ENCODE measurements at regions not wholly inside any gene's neighbourhood (a gene's known extent, or its start where the extent isn't known, plus 50 kb on each side); places are given as distances from the start of the nearest gene placed in this dataset.

DNA sequence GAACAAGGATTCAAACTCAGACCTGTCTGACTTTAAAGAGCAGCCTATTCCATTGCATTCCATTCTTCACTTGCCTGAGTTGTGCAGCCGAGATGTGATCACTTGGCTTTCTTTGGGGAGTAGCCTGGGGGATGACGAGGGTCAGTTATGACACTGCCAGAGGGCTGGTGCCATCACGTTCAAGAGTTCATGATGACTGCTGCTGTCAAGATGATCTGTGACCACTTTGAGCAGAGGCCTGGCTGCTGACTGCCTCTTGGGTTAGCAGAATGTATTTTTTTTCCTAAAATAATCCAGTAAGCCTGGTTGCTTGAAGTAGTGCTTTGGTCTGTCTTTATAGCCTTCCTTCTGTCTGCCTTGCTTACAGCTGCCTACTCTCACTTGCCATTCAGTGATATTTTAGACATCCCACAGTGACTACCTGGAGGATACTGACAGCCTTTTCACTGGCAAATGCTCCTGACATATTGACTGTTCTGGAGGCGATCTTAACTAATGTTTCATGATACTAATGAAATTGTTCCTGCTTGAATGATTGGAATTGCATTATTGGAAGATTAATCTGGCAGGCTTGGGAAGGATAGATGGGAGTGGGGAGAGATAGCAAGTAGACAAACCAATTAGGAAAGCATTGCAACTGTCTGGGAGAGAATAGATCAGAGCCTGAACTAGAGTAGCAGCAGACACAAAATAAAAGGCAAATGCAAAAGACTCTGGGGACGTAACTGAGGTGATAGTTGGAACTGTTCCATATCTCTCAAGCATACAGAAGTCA, 221.6 kb upstream of the LCORL start:
- Histone ChIP-seq H3K27me3 (ENCODE audit: insufficient read depth, low read length) (no peaks in the 10 kb centered on the region), H3K4me1 (ENCODE audit: control insufficient read depth, insufficient read depth, low read length, unreplicated experiment) (no peaks in the 10 kb centered on the region), H2AFZ (ENCODE audit: low read length, unreplicated experiment) (no peak overlapping the region)

DNA sequence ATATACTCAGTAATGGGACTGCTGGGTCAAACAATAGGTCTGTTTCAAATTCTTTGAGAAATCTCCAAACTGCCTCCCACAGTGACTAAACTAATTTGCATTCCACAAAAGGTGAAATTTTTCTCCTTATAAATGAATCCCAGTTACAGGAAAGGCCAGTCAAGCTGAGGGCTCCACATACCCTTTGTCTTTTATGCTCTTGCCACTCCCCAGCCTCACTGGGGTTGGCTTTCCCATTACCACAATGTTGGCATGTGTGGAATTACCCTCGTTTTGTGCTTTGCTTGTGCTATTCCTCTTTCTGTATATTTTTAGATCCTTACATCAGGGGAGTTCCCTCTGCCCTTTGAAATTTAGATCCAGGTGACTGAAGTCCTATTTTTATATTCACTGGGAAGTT, 220.2 kb upstream of the LCORL start:
- no peak overlapping the region for H3K4me3 ChIP-seq (ENCODE audit: low read depth, low read length)
- no peak overlapping the region for H3K27ac ChIP-seq (ENCODE audit: low read depth, low read length)
- no peak overlapping the region for H2AFZ ChIP-seq (ENCODE audit: low read length, unreplicated experiment)
- H3K79me2 ChIP-seq (ENCODE audit: control insufficient read depth, insufficient read depth, low read length, unreplicated experiment) = no peaks in the 10 kb centered on the region
- H3K4me1 ChIP-seq (ENCODE audit: control insufficient read depth, insufficient read depth, low read length, unreplicated experiment) = no peaks in the 10 kb centered on the region
- no peaks in the 10 kb centered on the region for H3K36me3 ChIP-seq (ENCODE audit: insufficient read depth, low read length)
- no peaks in the 10 kb centered on the region for H3K27me3 ChIP-seq (ENCODE audit: insufficient read depth, low read length)

More for the DNA sequence above, 221.6 kb upstream of the LCORL start:
- Histone ChIP-seq H3K27ac (ENCODE audit: low read depth, low read length) (no peak overlapping the region), H3K36me3 (ENCODE audit: insufficient read depth, low read length) (no peaks in the 10 kb centered on the region), H3K4me3 (ENCODE audit: low read depth, low read length) (no peak overlapping the region), H3K79me2 (ENCODE audit: control insufficient read depth, insufficient read depth, low read length, unreplicated experiment) (no peaks in the 10 kb centered on the region)

DNA sequence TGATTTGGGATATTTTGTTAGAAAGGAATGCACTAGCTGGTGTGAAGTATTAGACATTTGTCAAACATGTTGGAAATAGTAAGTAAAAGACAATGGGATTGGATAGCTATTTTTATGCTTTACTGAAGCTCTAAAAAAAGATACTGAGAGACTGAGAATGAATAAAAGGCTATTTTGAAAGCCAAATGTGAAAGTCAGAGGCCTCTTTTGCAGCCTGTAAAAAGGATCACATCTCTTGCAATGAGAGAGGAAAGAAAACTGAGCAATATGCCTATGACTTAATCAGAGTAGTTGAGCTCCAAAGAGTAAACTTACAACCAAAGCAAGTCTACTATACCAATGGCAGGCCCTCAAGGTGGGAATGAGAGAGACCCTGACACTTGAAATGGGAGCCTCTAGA, 212.6 kb upstream of the LCORL start:
- Histone ChIP-seq H3K79me2 (ENCODE audit: control insufficient read depth, insufficient read depth, low read length, unreplicated experiment) (no peaks in the 10 kb centered on the region), H3K27ac (ENCODE audit: low read depth, low read length) (no peak overlapping the region), H3K36me3 (ENCODE audit: insufficient read depth, low read length) (no peaks in the 10 kb centered on the region), H2AFZ (ENCODE audit: low read length, unreplicated experiment) (no peak overlapping the region), H3K4me1 (ENCODE audit: control insufficient read depth, insufficient read depth, low read length, unreplicated experiment) (no peaks in the 10 kb centered on the region), H3K4me3 (ENCODE audit: low read depth, low read length) (no peak overlapping the region), H3K27me3 (ENCODE audit: insufficient read depth, low read length) (no peaks in the 10 kb centered on the region)

DNA sequence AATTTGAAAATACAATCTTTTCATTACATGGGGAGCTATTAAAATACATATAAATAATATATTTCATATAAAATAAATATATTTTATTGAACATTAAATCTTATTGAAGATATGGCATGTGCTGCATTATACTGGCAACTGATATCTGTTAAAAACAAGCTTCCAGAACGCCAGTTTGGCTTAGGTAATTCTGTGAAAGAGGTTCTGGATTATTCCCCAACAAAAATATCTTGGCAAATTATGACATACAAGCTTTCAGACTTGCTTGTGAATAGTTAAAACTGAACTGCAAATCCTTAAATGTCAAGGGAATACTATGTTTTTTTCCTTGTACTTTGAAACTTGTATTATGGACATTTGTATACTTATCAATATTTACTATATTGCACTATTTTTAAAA, 210.2 kb upstream of the LCORL start:
- H2AFZ ChIP-seq (ENCODE audit: low read length, unreplicated experiment) = no peak overlapping the region
- H3K36me3 ChIP-seq (ENCODE audit: insufficient read depth, low read length) = no peaks in the 10 kb centered on the region
- H3K4me1 ChIP-seq (ENCODE audit: control insufficient read depth, insufficient read depth, low read length, unreplicated experiment) = no peaks in the 10 kb centered on the region
- no peaks in the 10 kb centered on the region for H3K27me3 ChIP-seq (ENCODE audit: insufficient read depth, low read length)
- no peak overlapping the region for H3K4me3 ChIP-seq (ENCODE audit: low read depth, low read length)
- H3K27ac ChIP-seq (ENCODE audit: low read depth, low read length) = no peak overlapping the region
- no peaks in the 10 kb centered on the region for H3K79me2 ChIP-seq (ENCODE audit: control insufficient read depth, insufficient read depth, low read length, unreplicated experiment)

DNA sequence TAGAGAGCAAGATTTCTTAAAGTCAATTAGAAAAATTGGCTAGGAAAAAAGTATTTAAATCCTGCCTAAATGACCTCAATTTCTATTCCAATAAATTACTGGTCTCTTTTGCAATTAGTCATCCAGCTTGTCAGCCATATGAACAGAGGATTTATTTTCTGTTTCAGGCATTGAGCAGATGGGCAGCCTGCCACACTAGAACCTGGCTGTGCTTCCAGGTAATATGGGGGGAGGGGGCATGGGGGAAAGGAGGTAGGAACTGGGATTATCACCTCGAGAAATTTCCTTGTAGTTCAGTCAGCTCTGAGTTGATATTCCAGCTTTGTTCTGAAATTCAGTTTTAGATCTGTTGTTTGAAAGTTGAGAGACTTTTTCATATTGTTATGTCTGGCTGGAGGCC, 206.3 kb upstream of the LCORL start:
- no peaks in the 10 kb centered on the region for H3K27me3 ChIP-seq (ENCODE audit: insufficient read depth, low read length)
- H3K4me1 ChIP-seq (ENCODE audit: control insufficient read depth, insufficient read depth, low read length, unreplicated experiment) = no peaks in the 10 kb centered on the region
- no peak overlapping the region for H3K4me3 ChIP-seq (ENCODE audit: low read depth, low read length)
- H2AFZ ChIP-seq (ENCODE audit: low read length, unreplicated experiment) = no peak overlapping the region
- H3K79me2 ChIP-seq (ENCODE audit: control insufficient read depth, insufficient read depth, low read length, unreplicated experiment) = no peaks in the 10 kb centered on the region
- H3K36me3 ChIP-seq (ENCODE audit: insufficient read depth, low read length) = no peaks in the 10 kb centered on the region
- H3K27ac ChIP-seq (ENCODE audit: low read depth, low read length) = no peak overlapping the region

DNA sequence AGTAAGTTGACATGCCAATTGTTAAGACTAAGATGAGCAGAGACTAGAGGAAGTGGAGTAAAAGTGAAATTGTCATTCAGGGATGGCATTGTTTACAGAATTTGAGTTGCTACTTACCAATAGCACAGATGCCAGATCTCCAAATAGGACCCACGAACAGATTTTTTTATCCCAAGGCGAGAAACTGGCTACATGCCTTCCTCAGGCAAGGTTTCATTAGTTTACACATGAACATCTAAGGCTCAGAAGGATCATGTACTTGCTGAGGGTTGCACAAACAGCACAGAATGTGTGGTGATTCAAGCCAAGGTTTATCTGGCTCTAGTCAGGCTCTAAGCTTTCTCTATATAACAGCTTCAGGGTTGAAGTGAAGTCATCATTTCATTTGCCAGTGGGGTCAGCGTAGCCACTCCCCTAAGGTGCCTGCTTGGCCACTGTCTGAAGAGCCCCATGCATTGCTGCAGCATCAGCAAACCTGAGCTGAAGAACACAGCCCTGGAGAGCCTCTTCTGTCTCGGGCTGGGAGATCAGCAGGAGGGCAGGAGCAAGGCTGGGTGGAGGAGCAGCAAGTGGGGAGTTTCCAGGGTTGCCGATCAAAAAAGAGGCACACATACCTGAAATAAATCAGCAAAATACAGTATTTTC, 193.0 kb upstream of the LCORL start:
- Histone ChIP-seq H2AFZ (ENCODE audit: low read length, unreplicated experiment) (no peak overlapping the region), H3K79me2 (ENCODE audit: control insufficient read depth, insufficient read depth, low read length, unreplicated experiment) (no peaks in the 10 kb centered on the region), H3K36me3 (ENCODE audit: insufficient read depth, low read length) (no peaks in the 10 kb centered on the region), H3K27ac (ENCODE audit: low read depth, low read length) (no peak overlapping the region), H3K4me3 (ENCODE audit: low read depth, low read length) (no peak overlapping the region), H3K4me1 (ENCODE audit: control insufficient read depth, insufficient read depth, low read length, unreplicated experiment) (no peaks in the 10 kb centered on the region), H3K27me3 (ENCODE audit: insufficient read depth, low read length) (no peaks in the 10 kb centered on the region)

DNA sequence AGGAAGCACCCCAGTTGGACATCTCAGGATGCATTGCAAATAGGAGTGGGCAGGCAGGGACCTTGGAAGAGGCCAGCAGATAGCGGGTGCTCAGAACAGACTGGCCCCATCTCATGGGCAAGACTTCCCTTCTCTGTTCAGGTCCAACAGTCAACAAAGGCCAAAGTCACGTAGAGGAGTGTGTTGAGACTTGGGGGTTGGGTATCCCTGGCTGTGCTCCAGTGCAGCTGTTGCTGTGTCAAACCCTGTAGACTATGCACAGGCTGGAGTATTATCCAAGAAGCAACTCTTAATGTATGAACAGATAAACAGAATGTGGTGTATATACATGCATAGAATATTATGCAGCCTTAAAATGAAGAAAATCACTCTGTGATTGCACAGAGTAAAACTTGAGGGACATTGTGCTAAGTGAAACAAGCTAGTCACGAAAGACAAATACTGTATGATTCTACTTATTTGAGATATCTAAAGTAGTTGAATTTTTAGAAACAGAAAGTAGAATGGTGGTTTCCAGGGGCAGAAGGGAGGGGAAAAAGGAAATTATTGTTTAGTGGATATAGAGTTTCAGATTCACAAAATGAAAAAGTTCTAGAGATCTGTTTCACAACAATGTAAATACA, 192.1 kb upstream of the LCORL start:
- Histone ChIP-seq H3K4me3 (ENCODE audit: low read depth, low read length) (no peak overlapping the region), H3K36me3 (ENCODE audit: insufficient read depth, low read length) (no peaks in the 10 kb centered on the region), H3K79me2 (ENCODE audit: control insufficient read depth, insufficient read depth, low read length, unreplicated experiment) (no peaks in the 10 kb centered on the region), H3K27me3 (ENCODE audit: insufficient read depth, low read length) (no peaks in the 10 kb centered on the region), H3K4me1 (ENCODE audit: control insufficient read depth, insufficient read depth, low read length, unreplicated experiment) (no peaks in the 10 kb centered on the region), H3K27ac (ENCODE audit: low read depth, low read length) (no peak overlapping the region), H2AFZ (ENCODE audit: low read length, unreplicated experiment) (no peak overlapping the region)

DNA sequence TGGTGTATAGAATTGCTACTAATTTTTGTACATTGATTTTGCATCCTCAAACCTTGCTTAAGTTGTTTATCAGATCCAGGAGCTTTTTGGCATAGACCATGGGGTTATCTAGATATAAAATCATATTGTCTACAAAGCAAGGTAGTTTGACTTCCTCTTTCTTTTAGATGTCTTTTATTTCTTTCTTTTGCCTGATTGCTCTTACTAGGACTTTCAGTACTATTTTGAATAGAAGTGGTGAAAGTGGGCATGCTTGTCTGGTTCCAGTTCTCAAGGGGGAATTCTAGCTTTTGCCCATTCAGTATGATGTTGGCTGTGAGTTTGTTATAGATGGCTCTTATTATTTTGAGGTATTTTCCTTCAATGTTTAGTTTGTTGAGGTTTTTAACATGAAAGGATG, 187.9 kb upstream of the LCORL start:
- H3K36me3 ChIP-seq (ENCODE audit: insufficient read depth, low read length) = no peaks in the 10 kb centered on the region
- no peaks in the 10 kb centered on the region for H3K4me1 ChIP-seq (ENCODE audit: control insufficient read depth, insufficient read depth, low read length, unreplicated experiment)
- H3K4me3 ChIP-seq (ENCODE audit: low read depth, low read length) = no peak overlapping the region
- H3K27ac ChIP-seq (ENCODE audit: low read depth, low read length) = no peak overlapping the region
- no peaks in the 10 kb centered on the region for H3K79me2 ChIP-seq (ENCODE audit: control insufficient read depth, insufficient read depth, low read length, unreplicated experiment)
- no peaks in the 10 kb centered on the region for H3K27me3 ChIP-seq (ENCODE audit: insufficient read depth, low read length)
- H2AFZ ChIP-seq (ENCODE audit: low read length, unreplicated experiment) = no peak overlapping the region

DNA sequence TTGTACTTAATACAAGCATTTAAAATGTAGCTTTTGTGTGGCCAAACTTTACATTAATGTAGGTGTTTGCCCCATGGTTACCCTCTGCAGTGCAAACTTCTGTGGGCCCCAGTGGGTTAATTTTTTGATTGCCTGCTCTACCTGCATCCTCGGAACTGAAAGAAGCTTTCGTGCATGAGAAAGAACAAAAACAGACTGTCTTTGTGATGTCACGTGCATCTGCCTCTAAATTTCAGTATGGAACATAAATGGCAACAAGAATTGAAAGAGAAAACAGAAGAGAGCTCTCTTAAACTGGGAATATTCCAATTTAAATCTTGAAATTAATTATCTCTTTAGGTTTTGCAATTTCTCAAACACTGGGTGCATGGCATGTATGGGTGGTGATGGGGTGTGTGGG, 182.4 kb upstream of the LCORL start:
- Histone ChIP-seq H3K36me3 (ENCODE audit: insufficient read depth, low read length) (no peaks in the 10 kb centered on the region), H3K27ac (ENCODE audit: low read depth, low read length) (no peak overlapping the region), H3K4me3 (ENCODE audit: low read depth, low read length) (no peak overlapping the region), H3K4me1 (ENCODE audit: control insufficient read depth, insufficient read depth, low read length, unreplicated experiment) (no peaks in the 10 kb centered on the region), H3K79me2 (ENCODE audit: control insufficient read depth, insufficient read depth, low read length, unreplicated experiment) (no peaks in the 10 kb centered on the region), H3K27me3 (ENCODE audit: insufficient read depth, low read length) (no peaks in the 10 kb centered on the region), H2AFZ (ENCODE audit: low read length, unreplicated experiment) (no peak overlapping the region)

DNA sequence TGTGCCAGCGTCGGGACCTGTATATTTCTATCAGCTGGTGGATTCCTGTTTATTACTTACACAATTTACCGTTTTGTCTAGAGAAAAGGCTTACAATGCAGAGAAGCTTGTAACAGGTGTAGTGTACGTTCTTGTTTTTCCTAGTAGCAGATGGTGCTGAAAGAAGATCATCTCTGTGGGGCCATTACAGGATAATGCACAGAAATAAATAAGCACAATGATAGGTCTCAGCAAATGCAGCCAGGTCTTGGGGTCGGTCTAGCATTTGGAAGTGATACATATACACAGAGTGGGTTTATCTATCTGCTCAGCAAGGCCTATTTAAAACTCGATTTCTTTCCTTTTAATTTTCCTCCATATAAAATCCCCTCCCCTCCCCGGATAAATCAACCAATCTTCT, 180.9 kb upstream of the LCORL start:
- Histone ChIP-seq H3K27me3 (ENCODE audit: insufficient read depth, low read length) (no peaks in the 10 kb centered on the region), H2AFZ (ENCODE audit: low read length, unreplicated experiment) (no peak overlapping the region), H3K36me3 (ENCODE audit: insufficient read depth, low read length) (no peaks in the 10 kb centered on the region), H3K79me2 (ENCODE audit: control insufficient read depth, insufficient read depth, low read length, unreplicated experiment) (no peaks in the 10 kb centered on the region), H3K4me3 (ENCODE audit: low read depth, low read length) (no peak overlapping the region), H3K4me1 (ENCODE audit: control insufficient read depth, insufficient read depth, low read length, unreplicated experiment) (no peaks in the 10 kb centered on the region), H3K27ac (ENCODE audit: low read depth, low read length) (no peak overlapping the region)

DNA sequence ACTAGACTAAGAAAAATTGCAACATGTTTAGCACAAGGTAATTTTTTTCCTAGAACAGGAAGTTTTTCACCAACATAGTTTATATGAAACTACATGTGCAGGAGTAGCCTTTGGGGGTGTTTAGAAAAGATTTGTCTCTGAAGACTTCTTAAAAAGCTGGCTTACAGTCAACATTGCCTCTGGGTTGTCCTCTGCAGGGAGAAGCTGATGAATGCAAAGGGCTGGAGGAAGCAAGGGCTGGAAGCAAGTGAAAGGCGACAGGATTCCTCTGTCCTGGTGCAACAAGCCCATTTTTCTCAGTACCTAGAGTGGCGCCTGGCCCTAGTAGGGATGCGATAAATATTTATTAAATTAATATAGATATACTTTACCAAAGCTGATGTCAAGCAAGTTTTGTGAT, 180.3 kb upstream of the LCORL start:
- Histone ChIP-seq H3K4me3 (ENCODE audit: low read depth, low read length) (no peak overlapping the region), H2AFZ (ENCODE audit: low read length, unreplicated experiment) (no peak overlapping the region), H3K4me1 (ENCODE audit: control insufficient read depth, insufficient read depth, low read length, unreplicated experiment) (no peaks in the 10 kb centered on the region), H3K79me2 (ENCODE audit: control insufficient read depth, insufficient read depth, low read length, unreplicated experiment) (no peaks in the 10 kb centered on the region), H3K27ac (ENCODE audit: low read depth, low read length) (no peak overlapping the region), H3K36me3 (ENCODE audit: insufficient read depth, low read length) (no peaks in the 10 kb centered on the region), H3K27me3 (ENCODE audit: insufficient read depth, low read length) (no peaks in the 10 kb centered on the region)

Measured in ACC112 (cell line).